ENCODE measurements at regions not wholly inside any gene's neighbourhood (a gene's known extent, or its start where the extent isn't known, plus 50 kb on each side); places are given as distances from the start of the nearest gene placed in this dataset.

DNA sequence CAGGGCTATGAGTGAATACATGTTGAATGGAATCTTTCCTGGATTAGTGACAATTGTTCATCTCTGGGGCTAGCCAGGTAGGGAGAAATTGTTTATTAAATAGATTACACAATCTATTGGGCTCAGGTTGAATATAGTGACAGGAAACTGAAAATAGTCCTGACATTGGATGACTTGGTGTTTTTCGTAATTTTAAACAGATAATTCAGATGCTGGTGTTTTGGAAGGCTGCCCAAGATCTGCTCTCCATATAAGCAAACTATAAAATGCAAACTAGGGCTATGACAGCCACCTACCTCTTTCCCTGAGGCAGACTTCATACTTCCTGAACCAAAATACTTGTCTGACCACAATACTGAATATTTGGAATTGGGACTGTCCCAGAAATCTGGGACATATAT lies 99.1 kb downstream of the ENC1 start:
- ChIA-PET POLR2A (no interaction called here), CTCF (no interaction called here)
- no peak for DNase-seq (ENCODE audit: low read depth)
- TF ChIP-seq, protein P1, sequence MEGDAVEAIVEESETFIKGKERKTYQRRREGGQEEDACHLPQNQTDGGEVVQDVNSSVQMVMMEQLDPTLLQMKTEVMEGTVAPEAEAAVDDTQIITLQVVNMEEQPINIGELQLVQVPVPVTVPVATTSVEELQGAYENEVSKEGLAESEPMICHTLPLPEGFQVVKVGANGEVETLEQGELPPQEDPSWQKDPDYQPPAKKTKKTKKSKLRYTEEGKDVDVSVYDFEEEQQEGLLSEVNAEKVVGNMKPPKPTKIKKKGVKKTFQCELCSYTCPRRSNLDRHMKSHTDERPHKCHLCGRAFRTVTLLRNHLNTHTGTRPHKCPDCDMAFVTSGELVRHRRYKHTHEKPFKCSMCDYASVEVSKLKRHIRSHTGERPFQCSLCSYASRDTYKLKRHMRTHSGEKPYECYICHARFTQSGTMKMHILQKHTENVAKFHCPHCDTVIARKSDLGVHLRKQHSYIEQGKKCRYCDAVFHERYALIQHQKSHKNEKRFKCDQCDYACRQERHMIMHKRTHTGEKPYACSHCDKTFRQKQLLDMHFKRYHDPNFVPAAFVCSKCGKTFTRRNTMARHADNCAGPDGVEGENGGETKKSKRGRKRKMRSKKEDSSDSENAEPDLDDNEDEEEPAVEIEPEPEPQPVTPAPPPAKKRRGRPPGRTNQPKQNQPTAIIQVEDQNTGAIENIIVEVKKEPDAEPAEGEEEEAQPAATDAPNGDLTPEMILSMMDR (IDR thresholded peaks at IDR 0.05; ENCODE audit: insufficient read depth, low read depth, low read length): no peak
- Histone ChIP-seq H3K4me3 (ENCODE audit: low read depth, low read length) (no peak overlapping the region), H3K36me3 (ENCODE audit: control insufficient read depth, insufficient read depth, low read length) (no peaks in the 10 kb centered on the region), H3K27me3 (ENCODE audit: control insufficient read depth, insufficient read depth, low read length) (no peaks in the 10 kb centered on the region)

DNA sequence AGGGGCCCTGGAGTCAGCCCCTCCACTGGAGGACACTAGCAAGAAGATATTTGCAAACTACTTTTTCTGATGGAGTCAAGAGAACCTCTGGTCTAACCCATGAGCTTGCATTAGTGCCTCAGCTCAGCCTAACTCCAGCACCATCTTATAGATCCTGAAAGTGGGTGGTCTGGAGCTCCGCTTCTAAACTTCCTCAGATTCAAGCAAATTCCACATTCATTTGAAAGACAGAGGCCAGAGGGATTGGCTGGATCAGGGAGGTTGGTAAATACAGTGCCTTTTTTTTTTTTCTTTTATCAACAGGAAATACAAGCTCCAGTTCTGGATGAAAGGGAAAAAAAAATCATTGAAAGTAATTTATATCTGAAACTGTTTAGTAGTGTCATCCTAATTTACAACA lies 99.9 kb downstream of the ENC1 start:
- no peak overlapping the region for H3K4me3 ChIP-seq (ENCODE audit: low read depth, low read length)
- ChIA-PET CTCF (no interaction called here), POLR2A (no interaction called here)
- H3K27me3 ChIP-seq (ENCODE audit: control insufficient read depth, insufficient read depth, low read length): no peaks in the 10 kb centered on the region
- TF ChIP-seq, protein P1 (IDR thresholded peaks at IDR 0.05; ENCODE audit: insufficient read depth, low read depth, low read length): no peak
- DNase-seq (ENCODE audit: low read depth): no peak
- no peaks in the 10 kb centered on the region for H3K36me3 ChIP-seq (ENCODE audit: control insufficient read depth, insufficient read depth, low read length)

DNA sequence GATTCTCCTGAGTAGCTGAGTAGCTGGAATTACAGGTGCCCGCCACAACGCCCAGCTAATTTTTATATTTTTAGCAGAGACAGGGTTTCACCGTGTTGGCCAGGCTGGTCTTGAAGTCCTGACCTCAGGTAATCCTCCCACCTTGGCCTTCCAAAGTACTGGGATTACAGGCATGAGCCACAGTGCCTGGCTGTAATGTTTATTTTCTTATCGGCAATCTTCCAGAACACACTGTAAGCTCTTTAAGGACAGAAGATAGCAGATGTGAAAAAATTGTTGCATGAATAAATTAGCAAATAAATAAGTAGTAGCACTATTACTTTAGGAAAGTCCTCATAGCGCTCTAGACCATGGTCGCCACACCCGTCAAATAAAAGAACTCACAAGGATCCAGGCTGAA lies 100.5 kb downstream of the ENC1 start:
- TF ChIP-seq, protein P1 (IDR thresholded peaks at IDR 0.05; ENCODE audit: insufficient read depth, low read depth, low read length): no peak
- no peak for DNase-seq (ENCODE audit: low read depth)
- POLR2A ChIA-PET: no interaction called here
- no peaks in the 10 kb centered on the region for H3K27me3 ChIP-seq (ENCODE audit: control insufficient read depth, insufficient read depth, low read length)
- no peak overlapping the region for H3K4me3 ChIP-seq (ENCODE audit: low read depth, low read length)
- CTCF ChIA-PET: no interaction called here
- no peaks in the 10 kb centered on the region for H3K36me3 ChIP-seq (ENCODE audit: control insufficient read depth, insufficient read depth, low read length)

DNA sequence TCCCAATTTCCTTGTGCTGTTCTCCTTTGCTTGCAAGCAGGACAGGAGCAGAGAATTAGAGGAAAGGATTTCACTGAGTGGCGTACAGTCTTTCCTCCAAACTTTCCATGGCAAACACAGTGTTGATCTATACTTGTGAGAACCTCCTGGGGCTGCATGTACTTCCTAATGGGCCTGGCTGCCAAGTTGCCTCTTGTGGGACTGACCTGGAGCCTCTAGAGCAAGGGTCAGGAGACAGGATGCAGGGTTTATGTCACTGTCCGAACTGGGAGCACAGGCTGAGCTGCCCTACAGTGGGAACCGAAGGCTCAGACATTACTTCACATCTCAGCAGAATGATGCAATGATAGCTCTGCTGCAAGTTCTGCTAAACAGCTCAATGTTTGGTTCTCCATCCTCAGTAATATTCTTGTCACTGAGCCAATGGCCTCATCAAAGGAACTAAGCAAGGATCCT lies 102.3 kb downstream of the ENC1 start:
- no peak for DNase-seq (ENCODE audit: low read depth)
- CTCF ChIA-PET: interaction anchor here (1.3 kb wide), 1 partner anchor 16 kb away, joined by 3 read pairs; no protein-coding TSS in a partner anchor
- Histone ChIP-seq H3K27me3 (ENCODE audit: control insufficient read depth, insufficient read depth, low read length) (no peaks in the 10 kb centered on the region), H3K4me3 (ENCODE audit: low read depth, low read length) (no peak overlapping the region), H3K36me3 (ENCODE audit: control insufficient read depth, insufficient read depth, low read length) (no peaks in the 10 kb centered on the region)
- TF ChIP-seq, protein P1 (IDR thresholded peaks at IDR 0.05; ENCODE audit: insufficient read depth, low read depth, low read length): no peak
- POLR2A ChIA-PET: no interaction called here

DNA sequence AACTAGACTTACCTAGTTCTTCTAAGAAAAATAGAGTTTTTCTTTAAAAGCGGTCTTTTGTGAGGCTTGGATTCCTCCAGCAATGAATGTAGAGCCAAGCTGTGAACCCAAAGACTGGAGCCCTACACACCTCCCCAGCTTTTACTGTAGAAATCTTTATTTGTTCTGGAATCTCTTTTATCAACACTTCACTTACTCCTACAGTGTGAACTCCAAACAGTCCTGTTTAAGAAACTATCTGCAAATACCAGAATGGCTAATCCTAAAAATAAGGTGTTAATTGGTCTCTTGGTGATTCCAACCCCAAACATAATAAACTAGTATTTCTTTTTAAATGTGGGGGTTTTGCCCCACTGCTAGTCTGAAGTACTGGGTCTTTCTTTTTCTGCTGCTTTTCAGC lies 103.9 kb downstream of the ENC1 start:
- Histone ChIP-seq H3K36me3 (ENCODE audit: control insufficient read depth, insufficient read depth, low read length) (no peaks in the 10 kb centered on the region), H3K27me3 (ENCODE audit: control insufficient read depth, insufficient read depth, low read length) (no peaks in the 10 kb centered on the region), H3K4me3 (ENCODE audit: low read depth, low read length) (no peak overlapping the region)
- ChIA-PET CTCF (interaction anchor here (1.4 to 2.8 kb wide), 2 partner anchors 9 to 15 kb away, joined by 4 to 7 read pairs; no protein-coding TSS in a partner anchor), POLR2A (no interaction called here)
- TF ChIP-seq, protein P1 (IDR thresholded peaks at IDR 0.05; ENCODE audit: insufficient read depth, low read depth, low read length): no peak
- no peak for DNase-seq (ENCODE audit: low read depth)

All from BJ (cell line).